ENCODE measurements at regions not wholly inside any gene's neighbourhood (a gene's known extent, or its start where the extent isn't known, plus 50 kb on each side); places are given as distances from the start of the nearest gene placed in this dataset.

- Histone ChIP-seq H3K4me2 (ENCODE audit: low read depth, low read length, poor library complexity, severe bottlenecking) (no peak overlapping the region), H3K9ac (ENCODE audit: low read depth, low read length, poor library complexity, severe bottlenecking) (no peak overlapping the region), H3K4me1 (ENCODE audit: insufficient read depth, low read length, poor library complexity, severe bottlenecking) (no peaks in the 10 kb centered on the region), H3K36me3 (ENCODE audit: insufficient read depth, low read length) (no peaks in the 10 kb centered on the region), H3K79me2 (ENCODE audit: insufficient read depth, low read length) (no peaks in the 10 kb centered on the region), H3K4me3 (ENCODE audit: low read length, poor library complexity, severe bottlenecking) (no peak overlapping the region), H4K20me1 (ENCODE audit: insufficient read depth, low read length, poor library complexity, severe bottlenecking) (no peaks in the 10 kb centered on the region), H2AFZ (ENCODE audit: low read length) (no peak overlapping the region), H3F3A (ENCODE audit: low read depth) (no peaks in the 10 kb centered on the region), H3K9me2 (replicated peaks; ENCODE audit: low read depth, low read length) (no peaks in the 10 kb centered on the region), H3K27me3 (ENCODE audit: insufficient read depth, low read length, poor library complexity, severe bottlenecking) (no peaks in the 10 kb centered on the region), H3K9me3 (ENCODE audit: insufficient read depth, low read depth, low read length) (no peaks in the 10 kb centered on the region)
- TF ChIP-seq CTCF (conservative IDR thresholded peaks at IDR 0.05; ENCODE audit: low read length) (no peak), EZH2phosphoT487 (IDR thresholded peaks at IDR 0.05; ENCODE audit: borderline replicate concordance) (no peak)
These were observed 786.0 kb upstream of the SLC39A10 start for GRCh38 chr2:194870974-194871535.

- H2AFZ ChIP-seq (ENCODE audit: low read length), result peak overlapping the region; percentile 68; the same call in 1 of the 2 replicates
- peak; percentile 74 for TF ChIP-seq CTCF (conservative IDR thresholded peaks at IDR 0.05; ENCODE audit: low read length)
- TF ChIP-seq EZH2phosphoT487 (IDR thresholded peaks at IDR 0.05; ENCODE audit: borderline replicate concordance), result no peak
- H3K36me3 ChIP-seq (ENCODE audit: insufficient read depth, low read length), result no peaks in the 10 kb centered on the region
- no peaks in the 10 kb centered on the region for H4K20me1 ChIP-seq (ENCODE audit: insufficient read depth, low read length, poor library complexity, severe bottlenecking)
- no peaks in the 10 kb centered on the region for H3K79me2 ChIP-seq (ENCODE audit: insufficient read depth, low read length)
- H3F3A ChIP-seq (ENCODE audit: low read depth), result no peaks in the 10 kb centered on the region
- H3K9me2 ChIP-seq (replicated peaks; ENCODE audit: low read depth, low read length), result no peaks in the 10 kb centered on the region
- H3K9me3 ChIP-seq (ENCODE audit: insufficient read depth, low read depth, low read length), result no peaks in the 10 kb centered on the region
- H3K4me1 ChIP-seq (ENCODE audit: insufficient read depth, low read length, poor library complexity, severe bottlenecking), result no peaks in the 10 kb centered on the region
- H3K9ac ChIP-seq (ENCODE audit: low read depth, low read length, poor library complexity, severe bottlenecking), result no peak overlapping the region
- H3K27me3 ChIP-seq (ENCODE audit: insufficient read depth, low read length, poor library complexity, severe bottlenecking), result no peaks in the 10 kb centered on the region
- no peak overlapping the region for H3K4me2 ChIP-seq (ENCODE audit: low read depth, low read length, poor library complexity, severe bottlenecking)
- no peak overlapping the region for H3K4me3 ChIP-seq (ENCODE audit: low read length, poor library complexity, severe bottlenecking)
These were observed 789.7 kb upstream of the SLC39A10 start for GRCh38 chr2:194867328-194867727.

GRCh38 chr2:194854941-194855340 lies 802.1 kb upstream of the SLC39A10 start:
- no peaks in the 10 kb centered on the region for H3F3A ChIP-seq (ENCODE audit: low read depth)
- no peaks in the 10 kb centered on the region for H3K79me2 ChIP-seq (ENCODE audit: insufficient read depth, low read length)
- no peaks in the 10 kb centered on the region for H4K20me1 ChIP-seq (ENCODE audit: insufficient read depth, low read length, poor library complexity, severe bottlenecking)
- no peak overlapping the region for H3K4me2 ChIP-seq (ENCODE audit: low read depth, low read length, poor library complexity, severe bottlenecking)
- TF ChIP-seq EZH2phosphoT487 (IDR thresholded peaks at IDR 0.05; ENCODE audit: borderline replicate concordance) (no peak), CTCF (conservative IDR thresholded peaks at IDR 0.05; ENCODE audit: low read length) (no peak)
- H3K9ac ChIP-seq (ENCODE audit: low read depth, low read length, poor library complexity, severe bottlenecking), result no peak overlapping the region
- H2AFZ ChIP-seq (ENCODE audit: low read length), result no peak overlapping the region
- no peaks in the 10 kb centered on the region for H3K9me2 ChIP-seq (replicated peaks; ENCODE audit: low read depth, low read length)
- H3K4me3 ChIP-seq (ENCODE audit: low read length, poor library complexity, severe bottlenecking), result no peak overlapping the region
- no peaks in the 10 kb centered on the region for H3K4me1 ChIP-seq (ENCODE audit: insufficient read depth, low read length, poor library complexity, severe bottlenecking)
- no peaks in the 10 kb centered on the region for H3K9me3 ChIP-seq (ENCODE audit: insufficient read depth, low read depth, low read length)
- no peaks in the 10 kb centered on the region for H3K36me3 ChIP-seq (ENCODE audit: insufficient read depth, low read length)
- no peaks in the 10 kb centered on the region for H3K27me3 ChIP-seq (ENCODE audit: insufficient read depth, low read length, poor library complexity, severe bottlenecking)
